Astrocyte of the cerebellum (primary cell): ENCODE measurements at regions not wholly inside any gene's neighbourhood (a gene's known extent, or its start where the extent isn't known, plus 50 kb on each side); places are given as distances from the start of the nearest gene placed in this dataset.

Experiments
- DNase-seq: peaks from one replicate; pipeline ENCODE4 v3.0.0-alpha.2; 2011; ENCODE audit warnings: low read depth
- H3K4me3 ChIP-seq: 2 replicates; pipeline ENCODE4 v1.5.1; 2011; ENCODE audit warnings: mild to moderate bottlenecking, low read depth, low read length, moderate library complexity
- CTCF ChIP-seq: IDR thresholded peaks from 2 replicates; pipeline ENCODE4 v1.5.1; 2012; ENCODE audit warnings: low read length, low read depth, moderate library complexity, mild to moderate bottlenecking; ENCODE audit errors: missing control alignments
- in situ Hi-C: cut with HindIII; loops from 2 replicates; pipeline ENCODE4 v1.10.0; 2017; ENCODE audit warnings: low sequenced_read_pairs

- in situ Hi-C loops = no loop called here
- DNase-seq = no peak
Measured at GRCh38 chr3:187618722-187619121, 51.5 kb downstream of the SST start.

GRCh38 chr3:187617213-187617612 lies 53.0 kb downstream of the SST start:
- H3K4me3 ChIP-seq = no peak overlapping the region
- no peak for DNase-seq
- in situ Hi-C loops = no loop called here
- no peak for TF ChIP-seq CTCF

More at GRCh38 chr3:187618722-187619121, 51.5 kb downstream of the SST start:
- no peak overlapping the region for H3K4me3 ChIP-seq
- TF ChIP-seq CTCF = no peak

GRCh38 chr3:187616307-187616972 lies 53.8 kb downstream of the SST start:
- TF ChIP-seq CTCF = peak; percentile 66
- in situ Hi-C loops = no loop called here
- DNase-seq = peak; percentile 19
- H3K4me3 ChIP-seq = no peak overlapping the region

GRCh38 chr3:187615630-187616029 lies 54.6 kb downstream of the SST start:
- no peak overlapping the region for H3K4me3 ChIP-seq
- in situ Hi-C loops = no loop called here

GRCh38 chr3:187612656-187613055 lies 57.5 kb downstream of the SST start:
- no peak for TF ChIP-seq CTCF
- no peak for DNase-seq
- H3K4me3 ChIP-seq = no peak overlapping the region
- in situ Hi-C loops = no loop called here

More at GRCh38 chr3:187615630-187616029, 54.6 kb downstream of the SST start:
- TF ChIP-seq CTCF = no peak
- no peak for DNase-seq

- DNase-seq = peak; percentile 60
- no peak for TF ChIP-seq CTCF
- no peak overlapping the region for H3K4me3 ChIP-seq
- in situ Hi-C loops = no loop called here
Measured at GRCh38 chr3:187610981-187611511, 59.1 kb downstream of the SST start.

GRCh38 chr3:187594272-187594671 lies 75.9 kb downstream of the SST start:
- H3K4me3 ChIP-seq = no peak overlapping the region
- in situ Hi-C loops = no loop called here
- no peak for TF ChIP-seq CTCF

More at GRCh38 chr3:187594272-187594671, 75.9 kb downstream of the SST start:
- no peak for DNase-seq
